ENCODE measurements at regions not wholly inside any gene's neighbourhood (a gene's known extent, or its start where the extent isn't known, plus 50 kb on each side); places are given as distances from the start of the nearest gene placed in this dataset.

DNA sequence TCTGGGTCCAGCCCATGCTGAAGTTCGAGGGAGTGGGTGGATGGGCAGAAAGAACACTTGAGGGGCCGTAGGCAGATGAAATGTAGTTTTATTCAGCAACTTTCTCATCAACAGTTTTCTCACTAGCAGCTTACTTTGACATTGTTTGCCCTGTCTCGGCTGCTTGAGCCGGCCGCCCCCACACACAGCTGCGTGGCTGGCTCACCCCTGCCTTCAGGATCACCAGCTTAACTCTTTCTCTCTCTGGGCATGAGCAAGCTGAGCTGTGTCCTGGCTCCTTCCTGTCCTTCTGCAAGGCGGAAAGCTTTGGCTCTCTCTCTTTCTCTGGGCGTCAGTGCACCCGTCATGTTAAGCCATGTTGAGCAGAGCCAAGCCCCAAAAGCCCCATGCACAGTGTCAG lies 104.4 kb upstream of the GNG12 start:
- TF ChIP-seq, protein P1, sequence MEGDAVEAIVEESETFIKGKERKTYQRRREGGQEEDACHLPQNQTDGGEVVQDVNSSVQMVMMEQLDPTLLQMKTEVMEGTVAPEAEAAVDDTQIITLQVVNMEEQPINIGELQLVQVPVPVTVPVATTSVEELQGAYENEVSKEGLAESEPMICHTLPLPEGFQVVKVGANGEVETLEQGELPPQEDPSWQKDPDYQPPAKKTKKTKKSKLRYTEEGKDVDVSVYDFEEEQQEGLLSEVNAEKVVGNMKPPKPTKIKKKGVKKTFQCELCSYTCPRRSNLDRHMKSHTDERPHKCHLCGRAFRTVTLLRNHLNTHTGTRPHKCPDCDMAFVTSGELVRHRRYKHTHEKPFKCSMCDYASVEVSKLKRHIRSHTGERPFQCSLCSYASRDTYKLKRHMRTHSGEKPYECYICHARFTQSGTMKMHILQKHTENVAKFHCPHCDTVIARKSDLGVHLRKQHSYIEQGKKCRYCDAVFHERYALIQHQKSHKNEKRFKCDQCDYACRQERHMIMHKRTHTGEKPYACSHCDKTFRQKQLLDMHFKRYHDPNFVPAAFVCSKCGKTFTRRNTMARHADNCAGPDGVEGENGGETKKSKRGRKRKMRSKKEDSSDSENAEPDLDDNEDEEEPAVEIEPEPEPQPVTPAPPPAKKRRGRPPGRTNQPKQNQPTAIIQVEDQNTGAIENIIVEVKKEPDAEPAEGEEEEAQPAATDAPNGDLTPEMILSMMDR (conservative IDR thresholded peaks at IDR 0.05; ENCODE audit: low read depth, low read length), result no peak
- TF ChIP-seq EZH2 (IDR thresholded peaks at IDR 0.05; ENCODE audit: low read length, unreplicated experiment) (no peak), EZH2phosphoT487 (IDR thresholded peaks at IDR 0.05; ENCODE audit: borderline replicate concordance, low read length) (no peak)
- intact Hi-C loops (cut with micrococcal nuclease), result no loop called here
- no peaks in the 10 kb centered on the region for H3K36me3 ChIP-seq (ENCODE audit: low read depth, low read length)
- no peaks in the 10 kb centered on the region for H3K4me1 ChIP-seq (ENCODE audit: insufficient read depth, low read length)
- no peak overlapping the region for H3K4me3 ChIP-seq (ENCODE audit: low read length)
- DNase-seq (no peak), ATAC-seq (no peak)
- H2AFZ ChIP-seq (ENCODE audit: low read length), result no peak overlapping the region
- H3K4me2 ChIP-seq (ENCODE audit: low read length), result no peak overlapping the region
- no TSS peak for BruUV-seq (replicated peaks)
- no peak overlapping the region for H3K27ac ChIP-seq (ENCODE audit: low read length)
- H3K9me2 ChIP-seq (replicated peaks; ENCODE audit: low read length), result no peaks in the 10 kb centered on the region
- H3K79me2 ChIP-seq (ENCODE audit: low read length), result no peaks in the 10 kb centered on the region
- POLR2A ChIA-PET (ENCODE audit: unreplicated experiment), result no interaction called here
- H3F3A ChIP-seq (ENCODE audit: low read length, unreplicated experiment), result no peaks in the 10 kb centered on the region
- no peaks in the 10 kb centered on the region for H3K27me3 ChIP-seq (ENCODE audit: low read length)
- H4K20me1 ChIP-seq (ENCODE audit: low read length), result no peaks in the 10 kb centered on the region
- no peak overlapping the region for H3K9ac ChIP-seq (ENCODE audit: low read length)
- CTCF ChIA-PET, result no interaction called here
- no peaks in the 10 kb centered on the region for H3K9me3 ChIP-seq (ENCODE audit: low read length)

DNA sequence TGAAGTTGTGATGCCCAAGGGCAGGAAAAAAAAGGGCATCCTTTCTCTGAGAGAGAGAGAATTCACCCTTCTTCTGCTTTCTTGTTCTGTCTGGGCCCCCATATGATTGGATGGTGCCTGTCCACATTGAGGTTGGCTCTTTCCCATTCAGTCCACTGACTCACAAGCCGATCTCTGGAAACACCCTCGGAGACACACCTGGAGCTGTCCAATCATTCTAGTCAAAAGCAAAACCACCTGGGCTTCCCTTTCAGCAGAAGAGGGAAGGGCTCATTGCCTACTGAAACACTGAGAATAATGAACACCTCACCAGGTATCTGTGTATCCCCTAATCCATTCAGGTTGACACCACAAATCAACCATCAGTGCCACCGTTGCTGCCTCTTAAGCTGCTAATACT lies 103.7 kb upstream of the GNG12 start:
- H3K27ac ChIP-seq (ENCODE audit: low read length), result no peak overlapping the region
- no peaks in the 10 kb centered on the region for H3K27me3 ChIP-seq (ENCODE audit: low read length)
- BruUV-seq (replicated peaks), result no TSS peak
- H3K36me3 ChIP-seq (ENCODE audit: low read depth, low read length), result no peaks in the 10 kb centered on the region
- no peaks in the 10 kb centered on the region for H3K4me1 ChIP-seq (ENCODE audit: insufficient read depth, low read length)
- ChIA-PET POLR2A (ENCODE audit: unreplicated experiment) (no interaction called here), CTCF (no interaction called here)
- no peak overlapping the region for H3K9ac ChIP-seq (ENCODE audit: low read length)
- intact Hi-C loops (cut with micrococcal nuclease), result no loop called here
- no peaks in the 10 kb centered on the region for H4K20me1 ChIP-seq (ENCODE audit: low read length)
- no peak for ATAC-seq
- H3K79me2 ChIP-seq (ENCODE audit: low read length), result no peaks in the 10 kb centered on the region
- no peak overlapping the region for H3K4me3 ChIP-seq (ENCODE audit: low read length)
- H3F3A ChIP-seq (ENCODE audit: low read length, unreplicated experiment), result no peaks in the 10 kb centered on the region
- no peak overlapping the region for H2AFZ ChIP-seq (ENCODE audit: low read length)
- H3K4me2 ChIP-seq (ENCODE audit: low read length), result no peak overlapping the region
- no peaks in the 10 kb centered on the region for H3K9me2 ChIP-seq (replicated peaks; ENCODE audit: low read length)
- no peaks in the 10 kb centered on the region for H3K9me3 ChIP-seq (ENCODE audit: low read length)
- TF ChIP-seq EZH2phosphoT487 (IDR thresholded peaks at IDR 0.05; ENCODE audit: borderline replicate concordance, low read length) (no peak), EZH2 (IDR thresholded peaks at IDR 0.05; ENCODE audit: low read length, unreplicated experiment) (no peak)
- TF ChIP-seq, protein P1 (conservative IDR thresholded peaks at IDR 0.05; ENCODE audit: low read depth, low read length), result no peak
- DNase-seq, result no peak

DNA sequence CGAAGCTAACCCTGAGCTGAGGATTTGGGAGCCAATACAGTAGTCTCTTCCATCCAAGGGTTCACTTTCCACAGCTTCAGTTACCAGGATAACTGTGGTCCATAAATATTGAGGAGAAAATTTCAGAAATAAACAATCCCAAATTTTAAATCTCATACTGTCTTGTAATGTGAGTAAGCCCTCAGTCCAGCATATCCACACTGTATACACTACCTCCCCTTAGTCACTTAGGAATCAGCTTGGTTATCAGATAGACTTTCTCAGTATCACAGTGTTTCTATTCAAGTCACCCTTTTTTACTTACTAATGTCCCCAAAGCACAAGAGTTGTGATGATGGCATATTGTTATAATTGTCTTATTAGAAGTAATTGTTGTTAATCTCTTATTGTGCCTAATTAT lies 102.3 kb upstream of the GNG12 start:
- Histone ChIP-seq H3K9me2 (replicated peaks; ENCODE audit: low read length) (no peaks in the 10 kb centered on the region), H3K4me3 (ENCODE audit: low read length) (no peak overlapping the region), H3K27ac (ENCODE audit: low read length) (no peak overlapping the region), H3K4me2 (ENCODE audit: low read length) (no peak overlapping the region), H3K36me3 (ENCODE audit: low read depth, low read length) (no peaks in the 10 kb centered on the region), H2AFZ (ENCODE audit: low read length) (no peak overlapping the region), H3K79me2 (ENCODE audit: low read length) (no peaks in the 10 kb centered on the region), H3K27me3 (ENCODE audit: low read length) (no peaks in the 10 kb centered on the region), H4K20me1 (ENCODE audit: low read length) (no peaks in the 10 kb centered on the region), H3K9me3 (ENCODE audit: low read length) (no peaks in the 10 kb centered on the region), H3K9ac (ENCODE audit: low read length) (no peak overlapping the region), H3K4me1 (ENCODE audit: insufficient read depth, low read length) (no peaks in the 10 kb centered on the region), H3F3A (ENCODE audit: low read length, unreplicated experiment) (no peaks in the 10 kb centered on the region)
- TF ChIP-seq EZH2 (IDR thresholded peaks at IDR 0.05; ENCODE audit: low read length, unreplicated experiment), result no peak
- TF ChIP-seq, protein P1 (conservative IDR thresholded peaks at IDR 0.05; ENCODE audit: low read depth, low read length), result no peak
- no peak for DNase-seq
- ChIA-PET CTCF (no interaction called here), POLR2A (ENCODE audit: unreplicated experiment) (no interaction called here)
- no TSS peak for BruUV-seq (replicated peaks)
- intact Hi-C loops (cut with micrococcal nuclease), result no loop called here
- no peak for ATAC-seq

Measured in PC-3 (cell line).